GM12878 (cell line): ENCODE measurements at regions not wholly inside any gene's neighbourhood (a gene's known extent, or its start where the extent isn't known, plus 50 kb on each side); places are given as distances from the start of the nearest gene placed in this dataset.

Experiments
- BHLHE40 ChIP-seq, 2 experiments: fragments of 450-650 bp in 1 of 2; IDR thresholded peaks; 2 replicates each; pipeline ENCODE4 v1.6.1; 2011 to 2017; ENCODE audit warnings: low read depth in 2 of 2, borderline replicate concordance in 1 of 2, improper control_type of control experiment in 1 of 2, low read length in 1 of 2, mild to moderate bottlenecking in 1 of 2
- CREM ChIP-seq: IDR thresholded peaks from 2 replicates; pipeline ENCODE4 v1.6.1; 2014; ENCODE audit warnings: antibody characterized with exemption, low read depth
- EP300 ChIP-seq, 2 experiments: fragments of 150-350 bp in 1 of 2; IDR thresholded peaks; 2 replicates each; pipeline ENCODE4 v1.6.1; 2011 to 2012; ENCODE audit warnings: low read depth in 2 of 2, low read length in 2 of 2, borderline replicate concordance in 1 of 2, improper control_type of control experiment in 1 of 2, inconsistent platforms in 1 of 2; ENCODE audit not compliant: control insufficient read depth in 1 of 2
- MTA3 ChIP-seq: IDR thresholded peaks from 2 replicates; pipeline ENCODE4 v1.6.1; 2012; ENCODE audit warnings: low read length, inconsistent platforms, borderline replicate concordance
- MXI1 ChIP-seq: fragments of 150-350 bp; IDR thresholded peaks from 2 replicates; pipeline ENCODE4 v1.6.1; 2011; ENCODE audit warnings: low read depth, mild to moderate bottlenecking, inconsistent platforms, low read length, improper control_type of control experiment
- RFX5 ChIP-seq: IDR thresholded peaks from 2 replicates; pipeline ENCODE4 v1.6.1; 2011; ENCODE audit warnings: low read depth, low read length, improper control_type of control experiment
- TF ChIP-seq, protein P1 (sequence below), 3 experiments: IDR thresholded peaks in 2 of 3; conservative IDR thresholded peaks in 1 of 3; 2 replicates each; pipeline ENCODE4 v1.5.1; 2011; ENCODE audit warnings: low read depth in 3 of 3, low read length in 3 of 3, mild to moderate bottlenecking in 3 of 3, control low read depth in 2 of 3, moderate library complexity in 2 of 3, inconsistent platforms in 1 of 3, mixed read lengths in 1 of 3; ENCODE audit not compliant: control insufficient read depth in 2 of 3, insufficient read depth in 1 of 3; ENCODE audit errors: extremely low read depth in 1 of 3
- TF ChIP-seq, protein P2 (sequence below): fragments of 450-650 bp; IDR thresholded peaks from 2 replicates; pipeline ENCODE4 v1.6.1; 2014; ENCODE audit warnings: mild to moderate bottlenecking
- TF ChIP-seq, protein P3 (sequence below): fragments of 450-650 bp; IDR thresholded peaks from 2 replicates; pipeline ENCODE4 v1.6.1; 2018; ENCODE audit warnings: borderline replicate concordance, mild to moderate bottlenecking; ENCODE audit not compliant: partially characterized antibody
- TF ChIP-seq, protein P4 (sequence below): fragments of 450-650 bp; IDR thresholded peaks from 2 replicates; pipeline ENCODE4 v1.6.1; 2017; ENCODE audit warnings: borderline replicate concordance
- TF ChIP-seq, protein P5 (sequence below): IDR thresholded peaks from 2 replicates; pipeline ENCODE4 v1.6.1; 2012; ENCODE audit warnings: low read depth, low read length, improper control_type of control experiment

DNA sequence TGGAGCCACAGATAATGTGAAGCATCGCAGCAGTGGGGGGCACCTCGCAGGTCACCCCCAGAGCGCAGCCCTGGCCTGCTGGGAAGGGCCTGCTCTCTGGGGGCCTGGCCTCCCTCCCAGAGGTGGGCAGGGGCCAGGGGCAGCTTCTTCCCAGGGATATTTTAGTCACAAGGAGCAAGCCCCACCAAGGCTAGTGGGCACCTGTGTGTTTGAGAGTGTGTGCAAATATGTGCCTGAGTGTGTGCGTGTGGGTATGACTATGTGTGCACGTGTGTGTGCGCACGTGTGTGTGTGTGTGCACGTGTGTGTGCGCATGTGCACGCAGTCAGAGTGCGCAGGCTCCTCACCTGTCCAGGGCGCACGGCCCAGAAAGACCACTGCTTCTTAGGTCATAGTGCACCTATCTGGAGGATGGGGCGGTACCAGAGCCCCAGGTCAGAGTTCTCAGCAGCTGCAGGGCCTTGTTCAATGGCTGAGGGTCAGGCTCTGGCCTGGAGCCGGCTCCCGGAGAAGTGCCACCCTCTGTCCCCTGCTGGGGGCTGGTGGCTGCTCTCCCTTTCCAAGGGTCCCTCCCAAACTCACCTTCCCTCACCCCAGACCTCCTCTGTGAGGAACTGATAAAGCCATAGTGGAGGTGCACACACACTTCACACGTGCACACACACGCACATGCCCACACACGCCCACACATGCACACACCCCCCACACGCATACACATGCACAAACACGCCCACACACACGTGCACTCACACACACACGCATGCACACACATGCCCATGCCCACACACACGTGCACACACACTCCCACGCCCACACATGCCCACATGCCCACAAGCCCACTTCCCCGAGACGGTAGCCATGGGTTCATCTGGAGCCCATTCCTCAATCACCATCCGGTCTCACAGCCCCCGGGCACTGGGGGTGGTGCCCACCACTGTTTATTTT is 128.5 kb downstream of the KIF26A start:
- TF ChIP-seq, protein P1, sequence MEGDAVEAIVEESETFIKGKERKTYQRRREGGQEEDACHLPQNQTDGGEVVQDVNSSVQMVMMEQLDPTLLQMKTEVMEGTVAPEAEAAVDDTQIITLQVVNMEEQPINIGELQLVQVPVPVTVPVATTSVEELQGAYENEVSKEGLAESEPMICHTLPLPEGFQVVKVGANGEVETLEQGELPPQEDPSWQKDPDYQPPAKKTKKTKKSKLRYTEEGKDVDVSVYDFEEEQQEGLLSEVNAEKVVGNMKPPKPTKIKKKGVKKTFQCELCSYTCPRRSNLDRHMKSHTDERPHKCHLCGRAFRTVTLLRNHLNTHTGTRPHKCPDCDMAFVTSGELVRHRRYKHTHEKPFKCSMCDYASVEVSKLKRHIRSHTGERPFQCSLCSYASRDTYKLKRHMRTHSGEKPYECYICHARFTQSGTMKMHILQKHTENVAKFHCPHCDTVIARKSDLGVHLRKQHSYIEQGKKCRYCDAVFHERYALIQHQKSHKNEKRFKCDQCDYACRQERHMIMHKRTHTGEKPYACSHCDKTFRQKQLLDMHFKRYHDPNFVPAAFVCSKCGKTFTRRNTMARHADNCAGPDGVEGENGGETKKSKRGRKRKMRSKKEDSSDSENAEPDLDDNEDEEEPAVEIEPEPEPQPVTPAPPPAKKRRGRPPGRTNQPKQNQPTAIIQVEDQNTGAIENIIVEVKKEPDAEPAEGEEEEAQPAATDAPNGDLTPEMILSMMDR (IDR thresholded peaks at IDR 0.05 in 2 of 3, conservative IDR thresholded peaks at IDR 0.05 in 1 of 3; ENCODE audit: control insufficient read depth in 2 of 3, extremely low read depth in 1 of 3, insufficient read depth in 1 of 3, low read depth in 3 of 3, low read length in 3 of 3): no peak
- TF ChIP-seq, protein P2, sequence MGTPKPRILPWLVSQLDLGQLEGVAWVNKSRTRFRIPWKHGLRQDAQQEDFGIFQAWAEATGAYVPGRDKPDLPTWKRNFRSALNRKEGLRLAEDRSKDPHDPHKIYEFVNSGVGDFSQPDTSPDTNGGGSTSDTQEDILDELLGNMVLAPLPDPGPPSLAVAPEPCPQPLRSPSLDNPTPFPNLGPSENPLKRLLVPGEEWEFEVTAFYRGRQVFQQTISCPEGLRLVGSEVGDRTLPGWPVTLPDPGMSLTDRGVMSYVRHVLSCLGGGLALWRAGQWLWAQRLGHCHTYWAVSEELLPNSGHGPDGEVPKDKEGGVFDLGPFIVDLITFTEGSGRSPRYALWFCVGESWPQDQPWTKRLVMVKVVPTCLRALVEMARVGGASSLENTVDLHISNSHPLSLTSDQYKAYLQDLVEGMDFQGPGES: no peak
- TF ChIP-seq, protein P3, sequence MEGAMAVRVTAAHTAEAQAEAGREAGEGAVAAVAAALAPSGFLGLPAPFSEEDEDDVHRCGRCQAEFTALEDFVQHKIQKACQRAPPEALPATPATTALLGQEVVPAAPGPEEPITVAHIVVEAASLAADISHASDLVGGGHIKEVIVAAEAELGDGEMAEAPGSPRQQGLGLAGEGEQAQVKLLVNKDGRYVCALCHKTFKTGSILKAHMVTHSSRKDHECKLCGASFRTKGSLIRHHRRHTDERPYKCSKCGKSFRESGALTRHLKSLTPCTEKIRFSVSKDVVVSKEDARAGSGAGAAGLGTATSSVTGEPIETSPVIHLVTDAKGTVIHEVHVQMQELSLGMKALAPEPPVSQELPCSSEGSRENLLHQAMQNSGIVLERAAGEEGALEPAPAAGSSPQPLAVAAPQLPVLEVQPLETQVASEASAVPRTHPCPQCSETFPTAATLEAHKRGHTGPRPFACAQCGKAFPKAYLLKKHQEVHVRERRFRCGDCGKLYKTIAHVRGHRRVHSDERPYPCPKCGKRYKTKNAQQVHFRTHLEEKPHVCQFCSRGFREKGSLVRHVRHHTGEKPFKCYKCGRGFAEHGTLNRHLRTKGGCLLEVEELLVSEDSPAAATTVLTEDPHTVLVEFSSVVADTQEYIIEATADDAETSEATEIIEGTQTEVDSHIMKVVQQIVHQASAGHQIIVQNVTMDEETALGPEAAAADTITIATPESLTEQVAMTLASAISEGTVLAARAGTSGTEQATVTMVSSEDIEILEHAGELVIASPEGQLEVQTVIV: no peak
- no peak for TF ChIP-seq RFX5
- TF ChIP-seq, protein P4, sequence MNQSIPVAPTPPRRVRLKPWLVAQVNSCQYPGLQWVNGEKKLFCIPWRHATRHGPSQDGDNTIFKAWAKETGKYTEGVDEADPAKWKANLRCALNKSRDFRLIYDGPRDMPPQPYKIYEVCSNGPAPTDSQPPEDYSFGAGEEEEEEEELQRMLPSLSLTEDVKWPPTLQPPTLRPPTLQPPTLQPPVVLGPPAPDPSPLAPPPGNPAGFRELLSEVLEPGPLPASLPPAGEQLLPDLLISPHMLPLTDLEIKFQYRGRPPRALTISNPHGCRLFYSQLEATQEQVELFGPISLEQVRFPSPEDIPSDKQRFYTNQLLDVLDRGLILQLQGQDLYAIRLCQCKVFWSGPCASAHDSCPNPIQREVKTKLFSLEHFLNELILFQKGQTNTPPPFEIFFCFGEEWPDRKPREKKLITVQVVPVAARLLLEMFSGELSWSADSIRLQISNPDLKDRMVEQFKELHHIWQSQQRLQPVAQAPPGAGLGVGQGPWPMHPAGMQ: no peak
- no peak for TF ChIP-seq EP300 (IDR thresholded peaks at IDR 0.05; ENCODE audit: borderline replicate concordance in 1 of 2, control insufficient read depth in 1 of 2, low read depth in 2 of 2, low read length in 2 of 2)
- TF ChIP-seq, protein P5, sequence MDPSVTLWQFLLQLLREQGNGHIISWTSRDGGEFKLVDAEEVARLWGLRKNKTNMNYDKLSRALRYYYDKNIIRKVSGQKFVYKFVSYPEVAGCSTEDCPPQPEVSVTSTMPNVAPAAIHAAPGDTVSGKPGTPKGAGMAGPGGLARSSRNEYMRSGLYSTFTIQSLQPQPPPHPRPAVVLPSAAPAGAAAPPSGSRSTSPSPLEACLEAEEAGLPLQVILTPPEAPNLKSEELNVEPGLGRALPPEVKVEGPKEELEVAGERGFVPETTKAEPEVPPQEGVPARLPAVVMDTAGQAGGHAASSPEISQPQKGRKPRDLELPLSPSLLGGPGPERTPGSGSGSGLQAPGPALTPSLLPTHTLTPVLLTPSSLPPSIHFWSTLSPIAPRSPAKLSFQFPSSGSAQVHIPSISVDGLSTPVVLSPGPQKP: no peak
- TF ChIP-seq BHLHE40 (IDR thresholded peaks at IDR 0.05; ENCODE audit: borderline replicate concordance in 1 of 2, low read depth in 2 of 2, low read length in 1 of 2): no peak
- no peak for TF ChIP-seq CREM
- TF ChIP-seq MXI1: no peak
- no peak for TF ChIP-seq MTA3
